Inflammatory macrophage (primary cell): ENCODE measurements at regions not wholly inside any gene's neighbourhood (a gene's known extent, or its start where the extent isn't known, plus 50 kb on each side); places are given as distances from the start of the nearest gene placed in this dataset.

Source experiments
- DNase-seq, 2 donors: peaks; one replicate each; pipeline ENCODE4 v3.0.0-alpha.2; 2020 to 2022

DNA sequence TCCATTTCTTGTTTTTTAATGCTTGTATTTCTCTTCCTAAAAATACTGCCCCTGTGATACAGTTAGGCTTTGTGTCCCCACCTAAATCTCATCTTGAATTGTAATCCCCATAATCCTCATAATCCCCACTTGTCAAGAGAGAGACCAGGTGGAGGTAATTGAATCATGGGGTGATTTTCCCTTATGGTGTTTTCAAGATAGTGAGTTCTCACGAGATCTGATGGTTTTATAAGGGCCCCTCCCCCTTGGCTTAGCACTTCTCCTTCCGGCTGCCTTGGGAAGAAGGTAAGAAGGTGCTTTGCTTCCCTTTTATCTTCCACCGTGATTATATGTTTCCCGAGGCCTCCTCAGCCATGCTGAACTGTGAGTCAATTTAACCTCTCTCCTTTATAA is 227.4 kb downstream of the MAN2A1 start:
- DNase-seq: no peak

DNA sequence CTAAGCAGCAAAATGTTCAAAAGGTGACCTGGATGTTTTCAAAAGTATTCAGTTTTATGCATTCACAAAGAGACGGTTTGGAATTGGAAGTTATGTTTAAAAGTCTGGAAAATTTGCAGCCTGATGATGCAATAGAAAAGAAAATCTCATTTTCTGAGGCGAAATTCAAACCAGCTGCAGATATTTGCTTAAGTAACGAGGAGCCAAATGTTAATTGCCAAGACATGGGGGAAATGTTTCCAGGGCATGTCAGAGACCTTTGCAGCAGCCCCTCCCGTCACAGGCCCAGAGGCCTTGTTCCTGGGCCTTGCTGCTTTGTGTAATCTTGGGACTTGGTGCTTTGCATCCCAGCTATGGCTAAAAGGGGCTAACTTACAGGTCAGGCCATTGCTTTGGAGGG is 228.2 kb downstream of the MAN2A1 start:
- DNase-seq: no peak

DNA sequence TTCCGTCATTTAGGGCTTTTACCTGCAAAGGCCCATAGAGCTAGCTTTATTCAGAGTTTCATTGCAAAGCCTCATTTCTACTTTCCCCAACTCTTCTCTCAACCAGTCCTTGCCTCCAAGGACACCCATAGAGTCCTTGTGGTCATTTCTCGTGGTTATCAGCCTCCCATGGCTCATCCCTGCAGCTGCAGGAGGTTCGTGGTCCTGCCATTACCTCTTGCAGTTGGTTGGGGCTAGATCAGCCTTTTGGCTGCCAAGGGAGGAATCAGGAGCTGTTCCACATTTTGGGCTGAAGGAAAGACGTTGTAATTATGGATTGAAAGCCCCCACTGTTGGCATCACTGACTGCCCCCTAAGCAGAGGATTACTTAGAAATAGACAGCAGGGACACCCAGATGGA is 231.0 kb downstream of the MAN2A1 start:
- no peak for DNase-seq

DNA sequence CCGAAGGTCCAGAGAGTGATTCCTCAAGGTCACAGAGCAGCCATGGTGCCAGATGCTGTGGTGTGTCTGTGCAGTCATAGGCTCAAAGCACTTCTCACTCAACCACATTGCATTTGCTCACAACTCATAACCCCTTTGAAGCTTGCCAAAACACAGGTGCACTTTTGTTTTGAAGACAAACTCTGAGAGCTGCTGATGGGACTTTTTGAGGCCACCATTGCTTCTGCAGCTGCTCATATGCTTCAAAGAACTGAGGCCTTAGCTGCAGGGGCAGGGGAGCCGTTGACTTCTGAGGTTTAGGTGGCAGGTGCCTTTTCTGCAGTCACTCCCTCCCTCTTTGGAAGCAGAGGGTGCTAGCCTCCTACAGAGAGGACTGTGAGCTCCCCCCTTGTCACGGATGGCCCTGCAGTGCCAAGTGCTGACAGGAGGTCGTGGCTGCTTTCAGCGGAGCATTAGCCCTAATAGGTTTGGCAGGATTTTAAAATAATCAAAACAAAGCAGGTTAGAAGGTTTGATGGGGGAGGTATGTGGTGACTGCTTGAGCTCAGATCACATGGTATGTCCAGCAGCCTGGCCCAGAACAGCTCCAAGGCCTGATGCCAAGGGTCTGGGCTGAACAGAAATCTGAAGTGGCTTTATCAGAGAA is 232.1 kb downstream of the MAN2A1 start:
- no peak for DNase-seq

DNA sequence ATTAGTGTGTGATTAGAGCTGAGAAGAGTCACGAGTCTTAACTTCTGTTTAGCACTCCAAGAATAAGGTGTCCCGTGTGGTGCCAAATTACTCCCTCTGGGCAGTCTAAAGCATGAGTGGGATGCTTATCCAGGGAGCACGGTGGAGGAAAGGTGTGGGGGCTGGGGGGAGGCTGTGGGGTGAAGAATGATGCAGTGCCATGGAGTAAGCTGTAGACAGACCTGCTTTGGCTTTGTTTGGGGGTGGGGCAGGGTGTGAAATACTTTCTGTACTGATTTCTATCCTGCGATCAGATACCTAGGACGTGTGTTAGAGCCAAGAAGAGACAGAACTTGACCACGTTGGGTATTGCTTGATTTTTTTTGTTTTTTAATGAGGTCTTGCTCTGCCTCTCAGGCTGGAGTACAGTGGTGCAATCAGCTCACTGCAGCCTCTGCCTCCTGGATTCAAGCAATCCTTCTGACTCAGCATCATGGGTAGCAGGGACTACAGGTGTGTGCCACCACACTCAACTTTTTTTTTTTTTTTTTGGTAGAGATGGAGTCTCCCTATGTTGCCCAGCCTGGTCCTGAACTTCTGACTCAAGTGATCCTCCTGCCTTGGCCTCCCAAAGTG is 232.8 kb downstream of the MAN2A1 start:
- no peak for DNase-seq

DNA sequence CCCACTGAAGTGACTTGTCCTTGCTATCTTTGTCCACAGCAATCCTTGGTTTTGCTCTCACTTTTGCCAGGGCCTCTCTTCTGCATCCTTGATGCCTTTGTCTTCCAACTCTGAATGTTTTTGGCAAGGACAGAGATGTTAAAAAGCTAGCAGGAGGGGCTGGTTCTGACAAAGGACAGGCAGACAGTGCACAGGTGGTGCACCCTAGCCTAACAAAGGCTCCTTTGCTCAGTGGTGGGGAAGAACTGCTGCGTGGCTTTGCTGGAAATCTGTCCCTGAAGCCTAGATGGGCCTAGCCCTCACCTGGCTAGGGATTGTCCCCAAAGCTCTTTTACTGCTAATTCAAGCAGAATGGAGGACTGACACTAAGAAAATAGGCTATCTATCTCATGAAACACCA is 233.5 kb downstream of the MAN2A1 start:
- no peak for DNase-seq

DNA sequence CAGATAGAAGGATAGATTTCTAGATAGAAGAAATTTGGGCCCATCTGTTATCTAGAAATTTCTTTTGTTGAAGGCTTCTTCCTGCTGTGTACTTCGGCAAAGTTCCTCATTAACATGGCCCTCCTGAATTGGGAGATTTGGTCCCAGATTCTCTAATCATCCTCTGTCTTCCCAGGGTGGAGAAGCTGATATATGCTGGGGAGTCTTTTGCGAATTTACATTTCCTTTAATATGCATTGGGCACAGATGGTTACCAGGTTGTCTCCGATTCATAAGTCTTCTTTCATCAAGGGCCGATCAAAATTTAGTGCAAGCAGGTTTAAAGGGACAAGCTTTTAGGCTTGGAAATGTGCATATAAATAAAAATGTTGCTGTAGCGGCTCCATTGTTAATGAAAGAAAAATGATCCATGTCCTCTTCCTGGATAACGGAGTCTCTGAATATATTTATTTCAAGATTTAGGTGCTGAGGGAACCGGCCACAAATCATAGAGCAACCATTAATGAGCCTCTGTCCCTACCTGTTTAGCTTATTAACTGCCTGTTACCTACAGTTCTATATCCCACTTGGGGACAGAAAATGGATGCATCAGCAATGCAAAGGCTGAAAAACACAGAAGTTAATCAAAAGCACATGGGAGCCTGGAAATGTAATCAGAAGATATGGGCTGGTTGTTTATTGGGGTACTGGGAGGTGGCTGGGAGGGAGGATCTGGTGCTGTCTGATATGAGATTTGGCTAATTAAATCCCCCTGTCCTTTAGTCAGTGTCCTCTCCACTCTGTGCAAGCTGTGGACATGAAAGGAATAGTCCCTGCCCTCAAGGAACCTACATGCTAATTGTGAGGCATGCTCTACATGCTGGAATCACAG is 234.7 kb downstream of the MAN2A1 start:
- DNase-seq: no peak

DNA sequence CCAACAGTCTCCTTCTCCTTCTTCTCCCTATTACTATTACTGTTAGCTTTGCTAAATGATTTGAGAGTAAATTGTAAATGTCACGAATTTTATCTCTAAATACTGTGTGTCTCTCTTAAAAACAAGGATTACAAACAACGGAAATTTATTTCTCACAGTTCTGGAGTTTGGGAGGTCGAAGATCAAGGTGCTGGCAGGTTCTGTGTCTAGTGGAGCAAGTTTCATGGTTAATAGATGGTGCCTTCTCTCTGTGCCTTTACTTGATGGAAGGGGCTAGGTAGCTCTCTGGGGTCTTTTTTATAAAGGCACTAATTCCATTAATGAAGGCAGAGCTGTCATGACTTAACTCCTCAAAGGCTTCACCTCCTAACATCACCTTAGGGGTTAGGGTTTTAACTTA is 237.9 kb downstream of the MAN2A1 start:
- no peak for DNase-seq

DNA sequence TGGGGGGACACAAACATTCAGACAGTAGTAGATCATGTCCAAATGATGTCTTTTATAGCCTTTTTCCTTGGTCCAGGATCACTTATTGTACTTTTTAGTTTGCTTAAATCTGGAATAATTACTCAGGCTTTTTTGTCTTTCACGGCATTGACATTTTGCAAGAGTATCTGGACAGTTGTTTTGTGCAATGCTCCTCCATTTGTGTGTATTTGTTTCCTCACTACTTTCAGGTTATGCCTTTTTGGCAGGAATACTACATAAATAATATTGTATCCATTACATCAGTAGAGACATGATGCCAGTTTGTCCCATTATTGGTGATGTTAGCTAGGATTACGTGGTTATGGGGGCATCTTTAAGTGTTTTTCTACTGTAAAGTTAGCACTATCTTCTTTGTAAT is 238.3 kb downstream of the MAN2A1 start:
- no peak for DNase-seq

DNA sequence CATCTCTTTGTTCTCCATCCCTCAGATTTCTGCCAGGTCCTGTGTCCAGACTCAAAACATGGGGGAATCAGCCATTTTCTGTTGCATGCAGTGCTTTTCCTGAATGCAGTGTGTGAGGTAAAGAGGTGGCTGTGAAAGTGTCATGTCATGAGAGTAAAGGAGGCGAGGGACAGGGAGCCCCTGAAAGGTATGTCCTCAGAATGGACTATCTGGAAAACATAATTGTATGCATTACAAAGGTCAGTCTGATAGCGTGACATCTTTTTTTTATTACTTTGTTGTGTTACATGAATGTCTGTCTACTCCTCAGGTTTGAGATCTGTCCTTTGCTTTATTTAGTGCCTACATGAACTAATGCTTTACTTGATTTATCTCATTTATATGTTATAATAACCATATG is 239.1 kb downstream of the MAN2A1 start:
- no peak for DNase-seq

DNA sequence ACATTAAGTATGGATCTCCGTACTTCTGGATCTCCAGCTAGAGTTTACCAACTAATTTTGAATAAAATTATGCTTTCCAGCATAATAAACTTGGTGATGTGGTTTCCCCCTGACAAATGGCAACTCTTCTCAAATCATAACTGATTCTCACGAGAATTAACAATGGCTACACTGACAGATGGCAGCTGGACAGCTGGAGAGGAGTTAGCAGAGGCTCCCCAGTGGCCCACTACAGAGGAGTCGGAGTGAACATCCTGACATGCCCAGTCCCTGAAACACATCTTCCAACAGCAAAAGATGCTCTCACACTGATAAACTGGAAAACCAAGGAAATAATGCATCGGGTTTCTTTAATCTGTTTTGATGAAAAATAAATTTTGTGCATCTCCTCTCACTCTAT is 239.6 kb downstream of the MAN2A1 start:
- DNase-seq: no peak

DNA sequence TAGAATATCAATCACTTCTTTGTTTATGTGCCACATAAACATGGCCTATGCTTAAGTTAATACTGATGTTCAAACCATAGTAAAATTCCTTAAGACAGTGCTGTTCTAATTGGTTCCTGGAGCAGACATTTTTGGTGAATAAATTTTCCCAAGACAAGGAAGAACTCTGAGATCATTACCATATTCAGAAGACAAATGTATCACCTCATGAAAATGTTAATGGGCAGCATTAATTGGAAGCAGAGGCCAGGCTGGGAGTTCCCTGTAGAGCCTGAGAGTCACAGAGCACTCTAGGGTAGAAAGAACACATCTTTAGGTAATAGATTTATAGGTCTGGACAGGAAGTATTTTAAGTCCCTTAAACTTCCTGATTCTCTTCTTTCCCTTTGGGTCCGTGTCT is 240.2 kb downstream of the MAN2A1 start:
- DNase-seq: no peak

DNA sequence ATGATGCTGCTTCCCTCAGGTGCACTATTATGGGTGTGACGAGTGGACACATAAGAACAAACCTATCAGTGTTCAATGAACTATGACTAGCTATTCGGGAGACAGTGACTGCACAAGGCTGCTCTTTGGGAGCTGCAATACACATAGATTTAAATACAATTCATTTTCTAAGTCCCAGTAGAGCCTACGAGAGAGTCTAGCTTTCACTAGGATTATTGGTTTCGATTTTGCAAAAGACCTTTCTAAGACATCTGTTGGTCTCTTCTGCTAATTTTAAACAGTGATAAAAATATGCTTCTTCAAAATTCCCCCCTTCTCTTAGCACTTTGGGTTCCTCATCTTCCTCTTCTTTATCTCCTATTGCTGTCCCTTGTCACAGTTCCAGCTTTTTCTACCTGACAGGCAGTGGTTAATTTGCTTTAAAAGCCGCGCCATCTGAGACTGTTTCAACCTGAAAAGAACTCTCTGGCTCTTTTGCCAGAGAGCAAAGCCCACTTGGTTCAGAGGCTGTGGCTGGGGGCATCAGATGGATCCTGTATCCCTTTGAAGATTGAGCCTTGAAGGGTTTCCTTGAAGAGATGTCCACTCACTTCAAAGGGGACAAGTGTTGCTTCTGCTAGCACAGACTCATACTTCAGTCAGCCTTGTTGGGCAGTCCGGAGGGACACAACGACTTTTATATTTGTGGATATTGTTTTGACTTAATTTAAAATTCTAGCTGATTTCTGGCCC is 241.5 kb downstream of the MAN2A1 start:
- DNase-seq: no peak

DNA sequence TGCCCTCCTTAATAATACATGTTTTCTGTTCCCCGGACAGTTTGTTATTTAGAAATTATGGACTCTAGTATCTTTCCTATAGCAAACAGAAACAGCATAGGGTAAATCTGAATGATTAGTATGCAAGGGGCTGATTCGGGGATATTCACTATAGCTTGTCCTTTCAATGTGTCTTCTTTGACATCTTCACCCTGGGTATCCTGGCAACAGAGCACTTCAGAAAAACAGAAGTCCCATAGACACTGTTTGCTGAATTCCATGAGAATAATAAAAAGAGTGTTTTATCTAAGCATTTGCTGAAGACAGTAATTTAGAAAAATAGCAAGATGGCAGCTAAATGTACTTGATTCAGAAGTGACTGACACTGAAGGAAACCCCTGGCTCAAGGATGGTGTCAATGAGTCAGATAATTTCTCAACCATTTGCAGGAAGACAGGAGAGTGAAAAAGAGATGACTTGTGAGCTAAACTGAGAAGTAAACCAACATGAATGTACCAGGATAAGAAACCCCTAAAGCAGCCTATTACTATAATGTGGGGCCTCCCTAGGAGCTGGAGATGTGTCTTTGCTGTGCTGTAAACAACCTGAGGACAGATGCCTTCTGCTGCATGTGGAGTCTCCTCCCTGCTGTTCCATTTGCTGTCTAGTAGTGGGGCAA is 246.2 kb downstream of the MAN2A1 start:
- no peak for DNase-seq

DNA sequence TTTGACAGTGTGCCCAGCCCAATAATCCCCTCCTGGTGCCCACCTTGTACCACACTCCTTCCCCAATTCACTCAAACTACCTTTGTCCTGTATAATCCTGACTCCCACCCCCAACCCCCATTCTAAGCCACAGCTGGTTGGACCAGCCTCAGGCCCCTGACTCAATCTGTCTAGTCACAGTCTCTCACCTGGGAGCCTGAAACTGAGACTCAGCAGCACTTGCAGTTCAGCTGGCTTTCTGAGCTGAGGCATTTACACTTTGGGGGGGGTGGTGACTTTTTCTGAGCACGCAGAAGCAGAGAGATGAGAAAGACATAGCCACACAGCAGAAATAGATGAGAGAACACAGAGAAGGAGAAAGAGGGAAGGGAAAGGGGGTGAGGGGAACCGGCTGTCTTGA is 247.3 kb downstream of the MAN2A1 start:
- DNase-seq: no peak

DNA sequence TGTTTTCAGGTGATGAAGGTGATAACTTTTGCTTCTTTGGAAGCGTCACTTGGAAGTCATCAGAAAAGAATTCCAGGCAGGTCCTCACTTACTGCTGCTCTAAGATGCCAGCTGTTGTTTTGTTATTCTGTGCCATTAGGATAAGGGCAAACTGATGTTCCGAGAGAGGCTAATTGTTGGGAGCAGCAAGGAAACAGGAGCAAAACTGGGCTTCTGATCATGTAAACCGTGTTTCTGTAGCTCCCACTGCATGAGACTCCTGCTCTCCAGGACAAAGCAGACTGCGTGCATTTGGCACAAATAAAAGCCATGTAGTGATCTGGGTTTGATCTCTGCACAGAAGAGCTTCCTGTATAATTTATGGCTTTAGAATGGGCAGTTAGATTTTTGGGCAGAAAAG is 248.2 kb downstream of the MAN2A1 start:
- no peak for DNase-seq

DNA sequence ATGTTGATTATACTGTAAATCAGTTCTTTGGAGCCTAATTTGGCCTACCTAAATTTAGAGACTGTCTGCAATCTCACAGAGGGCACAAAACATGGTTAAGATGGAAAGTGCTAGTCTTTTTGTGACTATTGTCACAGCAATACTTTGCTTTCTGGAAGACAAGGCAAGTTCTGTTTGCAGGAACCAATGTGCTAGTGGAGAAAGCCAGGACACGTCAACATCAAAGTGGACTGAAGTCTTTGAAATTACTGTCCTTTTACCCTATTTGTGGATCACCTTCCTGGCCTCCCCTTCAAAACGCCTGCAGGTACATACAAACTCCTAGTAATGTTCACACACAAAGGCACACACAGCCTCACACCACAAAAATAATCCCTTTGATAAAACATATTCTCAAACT is 248.7 kb downstream of the MAN2A1 start:
- no peak for DNase-seq

DNA sequence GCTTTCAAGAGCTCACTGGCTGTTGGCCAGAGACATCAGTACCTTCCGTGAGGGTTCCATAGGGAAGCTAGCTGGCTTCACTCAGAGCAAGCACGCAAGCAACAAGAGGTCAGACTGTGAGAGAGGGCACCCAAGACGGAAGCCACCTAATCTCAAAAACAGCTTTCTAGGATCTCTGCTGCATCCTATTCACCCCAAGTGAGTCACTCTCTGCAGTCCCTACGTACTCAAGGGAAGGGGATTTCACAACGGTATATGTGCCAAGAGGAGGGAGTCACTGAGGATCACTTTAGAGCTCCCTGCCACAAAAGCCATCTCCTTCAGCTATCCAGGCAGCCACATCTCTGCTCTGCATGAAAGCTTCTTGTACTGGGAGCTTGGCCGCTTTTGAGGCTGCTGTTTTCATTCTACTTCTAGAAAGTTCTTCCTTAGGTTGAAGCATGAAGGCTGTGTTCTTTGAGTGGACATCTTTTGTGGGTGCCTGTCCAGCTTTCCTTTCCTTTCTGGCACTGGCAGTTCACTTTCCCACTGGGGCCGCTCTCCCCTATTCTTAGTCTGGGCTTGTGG is 249.5 kb downstream of the MAN2A1 start:
- no peak for DNase-seq

DNA sequence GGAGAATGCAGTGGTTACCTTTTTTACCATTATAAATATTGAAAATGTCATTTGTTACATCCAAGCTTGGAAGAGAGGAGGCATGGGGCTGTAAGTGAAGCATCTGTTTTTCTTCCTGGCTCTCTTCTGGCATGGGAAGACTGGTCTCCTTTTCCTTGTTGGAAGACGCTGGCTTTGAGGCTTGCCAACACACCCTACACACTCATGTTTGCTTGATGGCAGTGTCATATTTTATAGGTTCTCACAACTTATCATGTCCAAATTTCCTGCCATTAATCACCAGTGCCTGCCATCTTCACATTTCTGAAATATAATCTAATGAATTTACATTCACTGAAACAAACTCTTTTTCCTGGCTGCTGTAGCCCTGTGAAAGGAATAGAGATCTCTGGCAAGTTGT is 252.9 kb downstream of the MAN2A1 start:
- no peak for DNase-seq

DNA sequence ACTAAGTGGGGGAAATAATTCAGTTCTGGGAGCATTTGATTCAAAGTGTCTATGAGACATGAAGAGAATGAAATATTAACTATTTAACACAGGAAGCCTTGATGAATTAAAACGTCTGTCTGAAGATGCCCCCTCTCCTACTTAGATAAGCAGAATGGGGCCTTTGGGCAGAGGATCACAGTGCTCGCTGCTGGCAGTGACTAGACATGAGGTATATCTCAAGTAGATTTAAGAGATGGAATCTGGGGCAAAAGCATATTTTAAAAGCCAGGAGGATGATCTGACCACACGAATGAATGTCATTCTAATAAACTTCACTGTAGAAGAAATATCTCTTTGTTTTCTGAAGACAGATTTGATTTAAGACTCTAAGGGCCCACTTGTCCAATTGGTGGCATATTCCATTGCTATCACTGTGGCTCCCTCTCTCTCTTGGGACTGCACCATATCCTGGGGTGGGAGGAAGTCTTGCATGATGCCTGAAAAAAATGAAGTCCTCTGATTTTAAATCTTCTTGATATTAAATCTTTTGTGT is 254.0 kb downstream of the MAN2A1 start:
- no peak for DNase-seq

DNA sequence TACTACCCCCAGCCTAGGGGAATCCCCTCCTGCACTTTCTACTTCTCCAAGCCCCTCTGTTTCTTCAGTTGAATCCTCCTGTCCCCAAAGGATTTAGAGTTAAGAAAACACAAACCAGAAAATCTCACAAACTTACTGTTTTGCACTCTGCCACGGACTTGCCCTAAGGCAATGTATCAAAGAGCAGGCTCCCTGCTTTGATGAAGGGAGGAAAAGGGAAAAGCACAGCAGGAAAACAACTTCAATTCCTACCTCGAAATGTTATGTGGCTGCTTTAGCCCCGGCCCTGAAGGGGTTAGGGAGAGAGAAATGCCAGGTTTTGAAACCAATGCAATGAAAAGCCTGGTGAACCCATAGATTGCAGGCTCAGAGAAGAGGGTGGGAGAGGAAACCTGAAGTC is 254.7 kb downstream of the MAN2A1 start:
- DNase-seq: no peak

DNA sequence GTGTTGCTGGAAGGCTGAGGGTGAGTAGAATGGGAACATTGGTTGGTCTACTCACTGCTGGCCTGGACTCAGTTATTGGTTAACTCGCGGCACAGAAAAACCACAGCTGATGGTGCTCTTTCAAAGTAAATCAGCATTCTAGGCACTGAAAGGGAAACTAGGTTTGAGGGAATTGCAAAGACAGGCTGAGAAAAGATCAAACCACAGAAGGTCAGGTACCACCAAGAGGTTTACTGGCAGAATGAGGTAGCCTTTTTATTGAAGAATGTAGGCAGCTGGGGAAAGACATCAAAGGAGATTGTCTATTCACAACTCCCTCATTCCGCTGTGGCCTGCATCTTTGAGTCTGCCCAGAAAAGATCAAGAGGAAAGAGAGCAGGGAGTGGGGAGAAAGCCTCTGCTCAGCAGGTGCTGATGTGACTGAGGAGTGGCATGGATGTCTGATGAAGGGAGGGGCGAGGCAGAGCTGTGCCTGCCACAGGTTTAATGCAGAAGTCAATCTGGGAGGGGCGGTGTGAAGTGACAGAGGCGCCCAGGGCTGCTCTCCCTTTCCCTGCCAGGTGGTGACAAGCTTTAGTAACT is 255.5 kb downstream of the MAN2A1 start:
- DNase-seq: no peak
